ENCODE measurements at regions not wholly inside any gene's neighbourhood (a gene's known extent, or its start where the extent isn't known, plus 50 kb on each side); places are given as distances from the start of the nearest gene placed in this dataset.

- no peak for DNase-seq
- no peak for ATAC-seq
- intact Hi-C loops (cut with DNase I, micrococcal nuclease) = no loop called here
These were observed 93.4 kb downstream of the SLC41A2 start for GRCh38 chr12:104864668-104865067.

GRCh38 chr12:104863296-104863948 lies 94.7 kb downstream of the SLC41A2 start:
- intact Hi-C loops (cut with DNase I, micrococcal nuclease) = no loop called here
- ATAC-seq (no peak), DNase-seq (no peak)

DNA sequence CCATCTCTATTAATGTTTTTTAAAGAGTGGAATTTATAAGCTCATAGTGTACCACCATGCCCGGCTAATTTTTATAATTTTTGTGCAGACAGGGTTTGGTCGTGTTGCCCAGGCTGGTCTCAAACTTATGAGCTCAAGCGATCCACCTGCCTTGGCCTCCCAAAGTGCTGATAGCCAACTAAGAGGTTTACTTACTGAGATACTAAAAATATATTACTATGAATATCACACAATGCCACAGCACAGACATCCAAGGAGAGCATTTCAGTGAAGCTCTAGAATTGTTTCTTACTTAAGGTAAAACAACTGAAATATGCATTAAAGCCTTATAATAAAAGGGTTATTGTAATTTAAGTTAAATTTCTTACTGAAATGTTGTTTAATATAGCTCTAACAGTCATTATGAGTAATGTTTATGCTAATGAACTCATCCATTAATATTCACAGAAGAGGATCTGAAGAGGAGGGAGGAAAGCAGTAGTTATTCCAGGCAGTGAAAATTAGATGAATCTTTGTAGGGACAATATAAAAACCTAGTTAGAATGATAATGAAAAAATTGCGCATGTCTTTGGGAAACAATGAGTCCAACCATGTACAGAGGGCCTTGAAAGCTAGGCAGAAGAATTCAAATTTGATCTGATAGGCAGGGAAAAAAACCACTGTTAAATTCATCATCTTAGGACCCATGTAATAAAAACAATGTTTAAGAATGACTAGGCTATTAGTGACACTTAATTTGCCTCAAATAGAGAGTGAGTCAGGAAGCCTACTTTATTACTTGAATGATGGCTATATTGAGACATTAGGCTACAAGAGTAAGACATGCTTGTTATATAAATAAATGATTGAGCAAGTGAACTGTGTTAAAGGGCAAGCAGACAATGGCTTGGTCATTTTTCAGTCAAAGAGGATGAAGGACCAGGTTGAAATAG lies 99.2 kb downstream of the SLC41A2 start:
- no peak for ATAC-seq
- no peak for DNase-seq
- intact Hi-C loops (cut with DNase I, micrococcal nuclease) = no loop called here

GRCh38 chr12:104856531-104856930 lies 101.6 kb downstream of the SLC41A2 start:
- intact Hi-C loops (cut with DNase I, micrococcal nuclease) = no loop called here
- ATAC-seq (no peak), DNase-seq (no peak)

- ATAC-seq (no peak), DNase-seq (no peak)
- intact Hi-C loops (cut with DNase I, micrococcal nuclease) = no loop called here
These were observed 102.5 kb downstream of the SLC41A2 start for GRCh38 chr12:104855599-104855998.

GRCh38 chr12:104852896-104853295 lies 105.2 kb downstream of the SLC41A2 start:
- intact Hi-C loops (cut with DNase I, micrococcal nuclease) = no loop called here
- DNase-seq (no peak), ATAC-seq (no peak)

- intact Hi-C loops (cut with DNase I, micrococcal nuclease) = no loop called here
- ATAC-seq (no peak), DNase-seq (no peak)
These were observed 106.0 kb downstream of the SLC41A2 start for GRCh38 chr12:104852102-104852501.

GRCh38 chr12:104850781-104851180 lies 107.3 kb downstream of the SLC41A2 start:
- no peak for DNase-seq
- no peak for ATAC-seq

DNA sequence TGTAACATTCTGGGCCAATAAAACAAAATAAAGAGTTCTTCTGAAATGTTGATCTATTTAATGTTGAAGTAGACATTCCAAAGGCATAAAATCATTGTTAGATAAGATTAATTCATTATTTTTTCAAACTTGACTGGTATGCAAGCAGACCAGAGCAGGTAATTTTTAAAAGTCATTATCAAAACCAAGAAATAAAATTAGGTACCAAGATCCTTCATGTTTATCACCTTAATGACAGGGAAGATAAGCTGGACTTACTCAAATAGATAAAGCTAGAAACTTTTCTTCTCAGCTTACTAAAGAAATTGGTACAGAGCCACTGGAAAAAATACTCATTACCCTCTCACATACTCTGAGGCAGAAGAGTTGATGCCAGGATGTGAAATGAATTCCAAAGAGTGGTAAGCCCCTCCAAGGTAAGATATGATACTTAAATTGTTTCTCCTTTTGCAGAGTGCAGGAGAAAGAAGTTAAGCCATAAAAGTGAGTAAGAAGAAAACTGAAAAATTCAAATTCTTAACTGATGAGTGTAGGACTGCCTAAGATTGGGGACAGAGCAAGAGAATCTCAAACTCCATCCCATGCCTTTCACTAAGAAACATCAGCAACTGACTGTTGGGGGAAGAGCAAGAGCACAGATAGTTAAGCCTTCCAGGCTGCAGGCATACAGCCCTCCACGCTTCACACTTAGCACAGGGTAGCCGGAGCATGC lies 111.9 kb downstream of the SLC41A2 start:
- ATAC-seq = no peak
- intact Hi-C loops (cut with DNase I, micrococcal nuclease) = no loop called here
- DNase-seq = no peak

More at GRCh38 chr12:104850781-104851180, 107.3 kb downstream of the SLC41A2 start:
- intact Hi-C loops (cut with DNase I, micrococcal nuclease) = no loop called here

DNA sequence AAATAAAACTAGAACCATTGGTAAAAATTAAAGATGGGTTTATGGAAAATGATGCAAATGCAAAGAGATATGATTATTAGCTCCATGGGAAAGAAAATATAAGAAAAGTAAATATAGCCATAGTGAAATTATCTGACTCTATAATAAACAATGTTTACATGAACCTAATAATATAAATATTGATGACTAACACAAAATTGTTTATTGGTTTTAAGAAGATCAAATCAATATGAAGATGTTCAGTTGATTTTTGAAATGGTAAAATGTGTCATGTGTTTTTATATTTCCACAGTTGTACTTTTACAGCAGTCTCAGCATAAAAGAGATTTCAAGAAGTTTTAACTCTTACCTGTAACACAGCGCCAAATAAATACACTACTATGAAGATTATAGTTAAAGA lies 114.0 kb downstream of the SLC41A2 start:
- intact Hi-C loops (cut with DNase I, micrococcal nuclease) = no loop called here
- no peak for DNase-seq
- no peak for ATAC-seq

GRCh38 chr12:104840262-104840661 lies 117.8 kb downstream of the SLC41A2 start:
- DNase-seq = no peak
- intact Hi-C loops (cut with DNase I, micrococcal nuclease) = no loop called here
- no peak for ATAC-seq

DNA sequence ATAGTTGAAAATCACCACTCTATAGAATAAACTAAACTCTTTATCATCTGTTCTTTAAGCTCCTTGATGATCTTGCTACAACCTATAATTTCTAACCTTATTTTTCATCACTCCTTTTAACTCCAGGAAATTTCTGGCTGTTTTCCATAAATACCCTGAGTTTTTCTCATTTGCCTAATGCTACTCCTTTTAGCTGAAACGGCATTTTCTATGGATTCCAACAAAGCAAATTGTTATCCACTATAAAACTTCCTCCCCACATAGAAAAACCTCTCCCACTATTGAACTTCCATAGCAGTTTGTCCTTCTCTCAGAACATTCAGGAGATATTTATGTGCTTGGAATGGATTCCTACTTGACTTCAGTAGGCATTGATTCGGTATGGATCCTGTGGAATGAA lies 122.8 kb downstream of the SLC41A2 start:
- DNase-seq = no peak
- ATAC-seq = no peak
- intact Hi-C loops (cut with DNase I, micrococcal nuclease) = no loop called here

- ATAC-seq = no peak
These were observed 123.5 kb downstream of the SLC41A2 start for GRCh38 chr12:104834607-104835006.

GRCh38 chr12:104833756-104834155 lies 124.3 kb downstream of the SLC41A2 start:
- intact Hi-C loops (cut with DNase I, micrococcal nuclease) = no loop called here
- ATAC-seq (no peak), DNase-seq (no peak)

More at GRCh38 chr12:104834607-104835006, 123.5 kb downstream of the SLC41A2 start:
- intact Hi-C loops (cut with DNase I, micrococcal nuclease) = no loop called here
- no peak for DNase-seq

DNA sequence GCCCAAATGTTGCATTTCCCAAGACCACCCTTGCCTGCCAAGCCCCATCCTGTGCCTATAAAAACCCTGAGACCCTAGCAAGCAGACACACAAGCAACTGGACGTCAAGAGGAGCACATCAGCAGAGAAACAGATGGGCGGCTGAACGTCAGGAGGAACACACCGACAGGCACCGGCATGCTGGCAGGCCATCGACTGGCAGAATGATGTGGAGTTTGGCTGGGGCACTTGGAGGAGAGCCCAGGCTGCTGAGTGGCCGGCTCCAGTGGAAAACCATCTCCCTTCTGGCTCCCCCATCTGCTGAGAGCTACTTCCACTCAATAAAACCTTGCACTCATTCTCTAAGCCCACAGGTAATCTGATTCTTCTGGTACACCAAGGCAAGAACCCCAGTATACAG lies 130.1 kb downstream of the SLC41A2 start:
- ATAC-seq = no peak
- intact Hi-C loops (cut with DNase I, micrococcal nuclease) = no loop called here
- DNase-seq = no peak

- ATAC-seq = no peak
- intact Hi-C loops (cut with DNase I, micrococcal nuclease) = no loop called here
- DNase-seq = no peak
These were observed 130.5 kb downstream of the SLC41A2 start for GRCh38 chr12:104827587-104827986.

DNA sequence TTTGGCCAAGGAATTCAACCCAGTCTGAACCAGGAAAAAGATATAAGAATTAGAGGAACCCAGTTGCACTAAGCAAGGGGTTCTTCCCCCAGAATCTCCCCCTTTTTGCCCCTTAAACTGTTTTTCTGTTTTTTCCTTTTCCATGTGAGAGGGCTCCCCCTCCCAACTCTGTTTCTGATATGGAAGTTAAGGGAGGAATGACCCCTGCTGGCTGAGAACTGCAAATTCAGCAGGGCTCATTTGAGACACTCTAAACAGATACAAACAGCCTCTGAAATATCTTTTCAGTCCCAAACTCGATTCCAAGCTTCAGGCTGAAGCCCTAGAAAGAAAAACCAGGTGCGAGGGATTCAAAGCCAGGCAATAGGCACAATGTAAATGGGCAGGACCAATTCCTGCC lies 132.7 kb downstream of the SLC41A2 start:
- DNase-seq (no peak), ATAC-seq (no peak)
- intact Hi-C loops (cut with DNase I, micrococcal nuclease) = no loop called here

GRCh38 chr12:104823985-104824461 lies 134.1 kb downstream of the SLC41A2 start:
- intact Hi-C loops (cut with DNase I, micrococcal nuclease) = no loop called here
- no peak for ATAC-seq
- no peak for DNase-seq

- DNase-seq (no peak), ATAC-seq (no peak)
- intact Hi-C loops (cut with DNase I, micrococcal nuclease) = no loop called here
These were observed 135.1 kb downstream of the SLC41A2 start for GRCh38 chr12:104822941-104823340.

Data from left colon (tissue), 2 donors.